ENCODE measurements at regions not wholly inside any gene's neighbourhood (a gene's known extent, or its start where the extent isn't known, plus 50 kb on each side); places are given as distances from the start of the nearest gene placed in this dataset.

DNA sequence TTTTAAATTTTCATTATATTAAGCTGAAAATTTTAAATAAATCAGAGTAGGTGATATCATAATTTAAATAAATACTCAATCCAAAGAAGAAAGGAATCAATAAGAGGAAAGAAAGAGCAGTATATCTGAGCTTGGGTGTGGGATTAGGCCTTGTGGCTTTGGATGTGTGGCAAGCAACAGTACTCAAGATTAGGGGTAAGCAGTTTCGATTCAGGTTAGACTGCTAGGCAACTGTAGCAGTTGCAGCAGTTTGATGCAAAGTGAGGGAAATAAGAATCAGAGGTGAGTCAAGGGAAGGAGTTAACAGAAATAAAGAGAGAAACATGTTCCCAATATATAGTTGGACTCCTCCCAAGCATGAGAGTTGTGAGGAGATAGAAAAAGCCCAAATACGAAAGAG is 599.6 kb upstream of the KLHL4 start:
- TF ChIP-seq POLR2A (IDR thresholded peaks at IDR 0.05) (no peak), POLR2AphosphoS5 (IDR thresholded peaks at IDR 0.05) (no peak), EP300 (IDR thresholded peaks at IDR 0.05) (no peak)
- TF ChIP-seq, protein P1, sequence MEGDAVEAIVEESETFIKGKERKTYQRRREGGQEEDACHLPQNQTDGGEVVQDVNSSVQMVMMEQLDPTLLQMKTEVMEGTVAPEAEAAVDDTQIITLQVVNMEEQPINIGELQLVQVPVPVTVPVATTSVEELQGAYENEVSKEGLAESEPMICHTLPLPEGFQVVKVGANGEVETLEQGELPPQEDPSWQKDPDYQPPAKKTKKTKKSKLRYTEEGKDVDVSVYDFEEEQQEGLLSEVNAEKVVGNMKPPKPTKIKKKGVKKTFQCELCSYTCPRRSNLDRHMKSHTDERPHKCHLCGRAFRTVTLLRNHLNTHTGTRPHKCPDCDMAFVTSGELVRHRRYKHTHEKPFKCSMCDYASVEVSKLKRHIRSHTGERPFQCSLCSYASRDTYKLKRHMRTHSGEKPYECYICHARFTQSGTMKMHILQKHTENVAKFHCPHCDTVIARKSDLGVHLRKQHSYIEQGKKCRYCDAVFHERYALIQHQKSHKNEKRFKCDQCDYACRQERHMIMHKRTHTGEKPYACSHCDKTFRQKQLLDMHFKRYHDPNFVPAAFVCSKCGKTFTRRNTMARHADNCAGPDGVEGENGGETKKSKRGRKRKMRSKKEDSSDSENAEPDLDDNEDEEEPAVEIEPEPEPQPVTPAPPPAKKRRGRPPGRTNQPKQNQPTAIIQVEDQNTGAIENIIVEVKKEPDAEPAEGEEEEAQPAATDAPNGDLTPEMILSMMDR (IDR thresholded peaks at IDR 0.05) = no peak

Data from sigmoid colon (tissue), 4 donors.